K562 (cell line): ENCODE measurements at regions not wholly inside any gene's neighbourhood (a gene's known extent, or its start where the extent isn't known, plus 50 kb on each side); places are given as distances from the start of the nearest gene placed in this dataset.

Source experiments
- ATAC-seq: fragments of 200-7000 bp; cut with Tn5 transposase; 3 replicates; pipeline ENCODE4 v1.9.1; 2020; ENCODE audit warnings: moderate library complexity
- BruUV-seq: library from RNA; stranded (reverse); fragments of 400-500 nt; replicated peaks from 2 replicates; lab custom pipeline; 2021; lab: Mats Ljungman, UMichigan
- CTCF ChIA-PET: fragments of 300-600 bp; formaldehyde crosslinking; extraction: SDS; loops from one replicate; lab custom pipeline; 2021; ENCODE audit warnings: low intra/inter-chr PET ratio; lab: Yijun Ruan, JAX
- POLR2A ChIA-PET: fragments of 300-600, 350-650 bp; sonication (Branson Sonifier 250); formaldehyde crosslinking; extraction: SDS; loops from one replicate; lab custom pipeline; 2021; ENCODE audit warnings: antibody characterized with exemption, inconsistent platforms; lab: Yijun Ruan, JAX
- DNase-seq, 4 experiments: peaks; one replicate each; pipeline versions ENCODE4 v3.0.0 to v3.0.0-alpha.2; 2011 to 2018; ENCODE audit warnings: low spot score in 3 of 4, mixed read lengths in 3 of 4; ENCODE audit errors: extremely low read depth in 1 of 4
- FAIRE-seq: peaks from 2 replicates; lab custom pipeline; 2011; peaks lifted over from hg19 to GRCh38; lab: Jason Lieb, UNC
- H2AFZ ChIP-seq: 2 replicates; pipeline ENCODE4 v1.6.0; 2011; ENCODE audit warnings: low read depth, low read length, control low read depth, inconsistent platforms
- H3K27ac ChIP-seq: fragments of 200-600 bp; 3 replicates; pipeline ENCODE4 v1.8.0; 2011; ENCODE audit warnings: low read depth, mild to moderate bottlenecking, control low read depth, inconsistent platforms, low read length, moderate library complexity, mixed read lengths; ENCODE audit errors: extremely low read depth
- H3K27me3 ChIP-seq, 2 experiments: fragments of 300-600 bp in 1 of 2; 2 replicates in 1 of 2; 3 replicates in 1 of 2; pipeline versions ENCODE4 v1.6.0 to v1.8.0; 2011; ENCODE audit warnings: inconsistent platforms in 2 of 2, low read length in 2 of 2, mild to moderate bottlenecking in 1 of 2, mixed read lengths in 1 of 2, moderate library complexity in 1 of 2; ENCODE audit not compliant: control insufficient read depth in 2 of 2, insufficient read depth in 2 of 2
- H3K36me3 ChIP-seq: fragments of 300-600 bp; 3 replicates; pipeline ENCODE4 v1.8.0; 2011; ENCODE audit warnings: mild to moderate bottlenecking, low read length, inconsistent platforms; ENCODE audit not compliant: control insufficient read depth, insufficient read depth
- H3K4me1 ChIP-seq, 2 experiments: fragments of 200-600 bp in 1 of 2; replicated peaks in 1 of 2; 2 replicates in 1 of 2; 3 replicates in 1 of 2; pipeline versions ENCODE4 v1.5.1 to v1.8.0; 2011; ENCODE audit warnings: inconsistent platforms in 2 of 2, low read length in 2 of 2, mild to moderate bottlenecking in 1 of 2, mixed read lengths in 1 of 2, moderate library complexity in 1 of 2; ENCODE audit not compliant: control insufficient read depth in 2 of 2, insufficient read depth in 2 of 2
- H3K4me2 ChIP-seq: 2 replicates; pipeline ENCODE4 v1.6.1; 2011; ENCODE audit warnings: low read length, control low read depth, inconsistent platforms, mixed read lengths; ENCODE audit not compliant: insufficient read depth
- H3K4me3 ChIP-seq: fragments of 200-600 bp; sonication (generic), shearing (Covaris generic); 2 replicates; pipeline ENCODE4 v1.5.1; 2016; ENCODE audit warnings: control low read depth, inconsistent platforms
- H3K79me2 ChIP-seq: fragments of 200-600 bp; 3 replicates; pipeline ENCODE4 v1.8.0; 2011; ENCODE audit warnings: low read length, inconsistent platforms; ENCODE audit not compliant: control insufficient read depth, insufficient read depth
- H3K9ac ChIP-seq, 2 experiments: 2 replicates each; pipeline versions ENCODE4 v1.6.0 to v1.6.1; 2011; ENCODE audit warnings: low read depth in 2 of 2, low read length in 2 of 2, control low read depth in 1 of 2, inconsistent platforms in 1 of 2, mild to moderate bottlenecking in 1 of 2, mixed read lengths in 1 of 2; ENCODE audit not compliant: insufficient read depth in 1 of 2
- H3K9me1 ChIP-seq: one replicate; pipeline ENCODE4 v1.6.0; 2011; ENCODE audit warnings: inconsistent platforms, mild to moderate bottlenecking, low read length, moderate library complexity; ENCODE audit not compliant: control insufficient read depth, insufficient read depth
- H3K9me3 ChIP-seq: replicated peaks from 2 replicates; pipeline ENCODE4 v1.5.1; 2011; ENCODE audit warnings: low read depth, low read length, inconsistent platforms; ENCODE audit not compliant: control insufficient read depth, insufficient read depth
- H4K20me1 ChIP-seq: replicated peaks from 2 replicates; pipeline ENCODE4 v1.6.1; 2011; ENCODE audit warnings: low read length, inconsistent platforms, mixed read lengths; ENCODE audit not compliant: control insufficient read depth, insufficient read depth
- CBX3 ChIP-seq, 2 experiments: IDR thresholded peaks; 1 replicate in 1 of 2; 2 replicates in 1 of 2; pipeline ENCODE4 v1.6.1; 2012; ENCODE audit warnings: inconsistent platforms in 2 of 2, low read length in 2 of 2, borderline replicate concordance in 1 of 2, control low read depth in 1 of 2
- EWSR1 ChIP-seq: fragments of 450-650 bp; IDR thresholded peaks from 2 replicates; pipeline ENCODE4 v1.6.1; 2018; ENCODE audit warnings: borderline replicate concordance, mild to moderate bottlenecking, low read depth, moderate library complexity; ENCODE audit not compliant: partially characterized antibody
- GABPB2 ChIP-seq: fragments of 250-450 bp; sonication (Bioruptor Pico); conservative IDR thresholded peaks from 2 replicates; pipeline ENCODE4 v1.5.1; 2021; ENCODE audit warnings: mild to moderate bottlenecking
- HOXB6 ChIP-seq: fragments of 250-450 bp; sonication (Bioruptor Pico); IDR thresholded peaks from 2 replicates; pipeline ENCODE4 v1.5.1; 2022; ENCODE audit warnings: mild to moderate bottlenecking, borderline replicate concordance
- MAFF ChIP-seq: IDR thresholded peaks from 2 replicates; pipeline ENCODE4 v1.6.1; 2012; ENCODE audit warnings: low read length, improper control_type of control experiment
- NCOR1 ChIP-seq: fragments of 450-650 bp; IDR thresholded peaks from 2 replicates; pipeline ENCODE4 v1.6.1; 2016; ENCODE audit warnings: mild to moderate bottlenecking, moderate library complexity
- NFYB ChIP-seq: IDR thresholded peaks from 2 replicates; pipeline ENCODE4 v1.6.1; 2011; ENCODE audit warnings: mild to moderate bottlenecking, moderate library complexity; ENCODE audit not compliant: insufficient read length; ENCODE audit errors: extremely low read depth
- NR2C1 ChIP-seq, 2 experiments: fragments of 450-650 bp; IDR thresholded peaks; 2 replicates each; pipeline ENCODE4 v1.6.1; 2017; ENCODE audit warnings: mild to moderate bottlenecking in 2 of 2, antibody characterized with exemption in 1 of 2, inconsistent platforms in 1 of 2, missing compliant biosample characterization in 1 of 2, missing genetic modification characterization in 1 of 2
- OTX1 ChIP-seq: fragments of 450-650 bp; formaldehyde crosslinking; IDR thresholded peaks from 2 replicates; pipeline ENCODE4 v1.4.0; 2022; ENCODE audit warnings: mild to moderate bottlenecking
- PRPF4 ChIP-seq: fragments of 200-400 bp; formaldehyde crosslinking; IDR thresholded peaks from one replicate; pipeline ENCODE4 v1.6.1; 2017; ENCODE audit warnings: low read length, low read depth, mild to moderate bottlenecking; ENCODE audit not compliant: insufficient read depth, poor library complexity, severe bottlenecking
- PTRF ChIP-seq: fragments of 450-650 bp; IDR thresholded peaks from 2 replicates; pipeline ENCODE4 v1.6.1; 2016; ENCODE audit warnings: mild to moderate bottlenecking, missing genetic modification characterization, missing compliant biosample characterization
- RBM17 ChIP-seq: fragments of 200-400 bp; formaldehyde crosslinking; IDR thresholded peaks from 2 replicates; pipeline ENCODE4 v1.6.1; 2017; ENCODE audit warnings: low read depth, mild to moderate bottlenecking, low read length, borderline replicate concordance
- STAG1 ChIP-seq: sonication (generic); formaldehyde crosslinking; IDR thresholded peaks from 2 replicates; pipeline ENCODE4 v1.5.0; 2020; ENCODE audit warnings: missing genetic modification reagents, borderline replicate concordance
- STAT5A ChIP-seq: IDR thresholded peaks from 2 replicates; pipeline ENCODE4 v1.6.1; 2012; ENCODE audit warnings: low read length, inconsistent platforms, borderline replicate concordance
- TAL1 ChIP-seq: fragments of 450-650 bp; IDR thresholded peaks from 2 replicates; pipeline ENCODE4 v1.6.1; 2016; ENCODE audit warnings: mild to moderate bottlenecking
- TBP ChIP-seq: optimal IDR thresholded peaks from 2 replicates; pipeline ENCODE3; 2011; ENCODE audit warnings: low read depth, low read length, improper control_type of control experiment
- ZBTB8A ChIP-seq: fragments of 450-650 bp; IDR thresholded peaks from 2 replicates; pipeline ENCODE4 v1.6.1; 2018; ENCODE audit warnings: mild to moderate bottlenecking, moderate library complexity; ENCODE audit not compliant: partially characterized antibody
- ZNF23 ChIP-seq: fragments of 250-450 bp; sonication (Bioruptor Pico); IDR thresholded peaks from 2 replicates; pipeline ENCODE4 v1.4.0; 2020; ENCODE audit warnings: mild to moderate bottlenecking
- ZNF274 ChIP-seq: IDR thresholded peaks from 2 replicates; pipeline ENCODE4 v1.6.1; 2011; ENCODE audit warnings: low read depth, mild to moderate bottlenecking, low read length, moderate library complexity, borderline replicate concordance
- ZNF384 ChIP-seq: IDR thresholded peaks from 2 replicates; pipeline ENCODE4 v1.6.1; 2012; ENCODE audit warnings: low read depth, low read length, improper control_type of control experiment
- ZNF41 ChIP-seq: fragments of 250-450 bp; sonication (Bioruptor Pico); conservative IDR thresholded peaks from 2 replicates; pipeline ENCODE4 v1.4.0; 2020; ENCODE audit warnings: mild to moderate bottlenecking
- ZNF717 ChIP-seq: fragments of 250-450 bp; sonication (Bioruptor Pico); IDR thresholded peaks from 2 replicates; pipeline ENCODE4 v1.5.0; 2021
- WGBS: fragments of 100-300 bp; shearing (Covaris generic); methylation state at CpG from one replicate; pipeline ENCODE4 v1.1.6; 2016; ENCODE audit warnings: low coverage, mixed read lengths; ENCODE audit not compliant: insufficient coverage; ENCODE audit errors: missing lambda C conversion rate; 5-methylcytosine and 5-hydroxymethylcytosine counted together
- in situ Hi-C: fragments of 300-500 bp; cut with MboI; formaldehyde crosslinking; loops from 4 replicates; pipeline ENCODE4 v1.15.0; 2018; ENCODE audit warnings: inconsistent platforms, mixed read lengths
- intact Hi-C: fragments of 100-400 bp; cut with micrococcal nuclease; formaldehyde crosslinking; loops from 2 replicates; pipeline ENCODE4 v1.14.2; 2022

DNA sequence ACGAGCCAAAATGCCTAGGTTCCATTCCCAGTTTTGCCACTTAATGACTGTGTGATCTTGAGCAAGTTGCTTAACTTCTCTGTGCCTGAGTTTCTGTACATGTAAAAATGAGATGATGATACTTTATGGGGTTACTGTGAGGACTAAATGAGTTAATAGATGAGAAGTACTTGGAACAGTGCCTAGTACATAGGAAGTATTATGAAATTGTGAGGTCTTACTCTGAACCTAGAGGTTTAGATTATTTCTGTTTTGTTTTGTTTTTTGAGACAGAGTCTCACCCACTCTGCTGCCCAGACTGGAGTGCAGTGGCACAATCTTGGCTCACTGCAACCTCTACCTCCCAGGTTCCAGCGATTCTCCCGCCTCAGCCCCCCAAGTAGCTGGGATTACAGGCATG is 227.0 kb upstream of the POU2AF2 start:
- TF ChIP-seq MAFF = no peak
- TF ChIP-seq ZNF41 = no peak
- no peak for TF ChIP-seq PRPF4
- no peak for TF ChIP-seq STAT5A
- no peak for TF ChIP-seq ZBTB8A
- no peak for TF ChIP-seq CBX3 (IDR thresholded peaks at IDR 0.05; ENCODE audit: borderline replicate concordance in 1 of 2, low read length in 2 of 2)
- TF ChIP-seq ZNF384 = no peak
- TF ChIP-seq OTX1 (CRISPR knock-in tag) = no peak
- ChIA-PET POLR2A (no interaction called here), CTCF (no interaction called here)
- FAIRE-seq (no peak), DNase-seq (no peak), ATAC-seq (no peak)
- 0% methylated on average over 1 of the region's 3 CpGs for WGBS
- H3K27me3 ChIP-seq = no peaks in the 10 kb centered on the region
- no TSS peak for BruUV-seq
- no peaks in the 10 kb centered on the region for H3K36me3 ChIP-seq
- no peak overlapping the region for H3K4me3 ChIP-seq
- no peaks in the 10 kb centered on the region for H3K4me1 ChIP-seq
- H3K9ac ChIP-seq = no peak overlapping the region
- H3K4me2 ChIP-seq = no peak overlapping the region
- no peak overlapping the region for H2AFZ ChIP-seq
- no peak overlapping the region for H3K27ac ChIP-seq
- no peaks in the 10 kb centered on the region for H3K9me3 ChIP-seq
- in situ Hi-C loops (no loop called here), intact Hi-C loops (no loop called here)
- H3K9me1 ChIP-seq = no peaks in the 10 kb centered on the region
- H4K20me1 ChIP-seq = no peaks in the 10 kb centered on the region
- no peaks in the 10 kb centered on the region for H3K79me2 ChIP-seq

GRCh38 chr11:111012491-111012890 is 233.0 kb upstream of the POU2AF2 start:
- POLR2A ChIA-PET = no interaction called here
- ATAC-seq = no peak

More at GRCh38 chr11:111012491-111012890, 233.0 kb upstream of the POU2AF2 start:
- H3K9ac ChIP-seq = no peak overlapping the region
- no peaks in the 10 kb centered on the region for H3K27me3 ChIP-seq
- in situ Hi-C loops (no loop called here), intact Hi-C loops (no loop called here)
- H3K4me3 ChIP-seq = no peak overlapping the region
- H3K4me1 ChIP-seq = no peaks in the 10 kb centered on the region
- H3K79me2 ChIP-seq = no peaks in the 10 kb centered on the region
- no peak overlapping the region for H2AFZ ChIP-seq
- H3K9me3 ChIP-seq = no peaks in the 10 kb centered on the region
- CTCF ChIA-PET = no interaction called here
- H3K36me3 ChIP-seq = no peaks in the 10 kb centered on the region
- no TSS peak for BruUV-seq
- no peak for FAIRE-seq
- 2% methylated on average over 3 of the region's 3 CpGs for WGBS
- no peaks in the 10 kb centered on the region for H4K20me1 ChIP-seq
- H3K4me2 ChIP-seq = no peak overlapping the region
- TF ChIP-seq NCOR1 (no peak), TBP (no peak), GABPB2 (CRISPR knock-in tag) (no peak), ZNF274 (no peak), PTRF (tag) (no peak), NFYB (no peak), HOXB6 (CRISPR knock-in tag) (no peak), TAL1 (no peak), STAG1 (CRISPR knock-in tag) (no peak), ZNF717 (CRISPR knock-in tag) (no peak), EWSR1 (no peak), ZNF23 (no peak), NR2C1 (IDR thresholded peaks at IDR 0.05) (no peak), NR2C1 (tag; IDR thresholded peaks at IDR 0.05) (no peak), RBM17 (no peak)
- TF ChIP-seq, all 486 proteins: peak for 0
- no peak overlapping the region for H3K27ac ChIP-seq
- no peak for DNase-seq
- H3K9me1 ChIP-seq = no peaks in the 10 kb centered on the region
